HCT116 (cell line): ENCODE measurements at regions not wholly inside any gene's neighbourhood (a gene's known extent, or its start where the extent isn't known, plus 50 kb on each side); places are given as distances from the start of the nearest gene placed in this dataset.

Source experiments
- ATAC-seq: fragments of 200-7000 bp; cut with Tn5 transposase; 2 replicates; pipeline ENCODE4 v1.9.1; 2020; ENCODE audit warnings: mild to moderate bottlenecking, moderate library complexity
- BruUV-seq: library from RNA; stranded (reverse); fragments of 400-500 nt; replicated peaks from 2 replicates; lab custom pipeline; 2021; lab: Mats Ljungman, UMichigan
- CTCF ChIA-PET: fragments of 300-600 bp; sonication (Branson Sonifier 250); formaldehyde crosslinking; loops from one replicate; lab custom pipeline; 2021; ENCODE audit warnings: antibody characterized with exemption; lab: Charles Lee
- POLR2A ChIA-PET: fragments of 300-600, 350-600 bp; sonication (Branson Sonifier 250); formaldehyde crosslinking; loops from one replicate; lab custom pipeline; 2021; ENCODE audit warnings: antibody characterized with exemption; lab: Charles Lee
- RAD21 ChIA-PET, 2 experiments: fragments of 300-600 bp; sonication (Branson Sonifier 250); formaldehyde crosslinking; loops; one replicate each; lab custom pipeline; 2023; ENCODE audit warnings: low total read pairs in 2 of 2; ENCODE audit not compliant: uncharacterized antibody in 2 of 2, unreplicated experiment in 2 of 2, low non-redundant PET in 1 of 2; lab: Charles Lee
- DNase-seq: peaks from one replicate; pipeline ENCODE4 v3.0.0-alpha.2; 2010; ENCODE audit warnings: low read depth, low spot score
- H2AFZ ChIP-seq: fragments of 200-600 bp; shearing (Covaris generic), sonication (generic); 2 replicates; pipeline ENCODE4 v1.6.1; 2017; ENCODE audit warnings: low read depth, mixed run types, mixed read lengths, antibody characterized with exemption, low read length; ENCODE audit not compliant: poor library complexity, severe bottlenecking
- H3K27ac ChIP-seq: 2 replicates; pipeline ENCODE4 v1.5.1; 2012; ENCODE audit warnings: low read depth, low read length
- H3K27me3 ChIP-seq: fragments of 200-600 bp; sonication (generic); 2 replicates; pipeline ENCODE4 v1.6.1; 2016; ENCODE audit warnings: mixed run types, low read length, mixed read lengths; ENCODE audit not compliant: insufficient read depth
- H3K36me3 ChIP-seq, 2 experiments: fragments of 200-500 bp in 1 of 2; fragments of 200-600 bp in 1 of 2; sonication (Bioruptor generic) in 1 of 2; sonication (generic) in 1 of 2; 2 replicates each; pipeline versions ENCODE4 v1.5.1 to v1.6.1; 2014 to 2016; ENCODE audit warnings: low read length in 2 of 2, inconsistent platforms in 1 of 2, mixed read lengths in 1 of 2, mixed run types in 1 of 2; ENCODE audit not compliant: insufficient read depth in 2 of 2, control insufficient read depth in 1 of 2
- H3K4me1 ChIP-seq, 2 experiments: fragments of 200-600 bp in 1 of 2; sonication (generic) in 1 of 2; 2 replicates each; pipeline versions ENCODE4 v1.5.1 to v1.6.1; 2012 to 2017; ENCODE audit warnings: low read length in 2 of 2, inconsistent platforms in 1 of 2, mild to moderate bottlenecking in 1 of 2, mixed read lengths in 1 of 2, mixed run types in 1 of 2, moderate library complexity in 1 of 2; ENCODE audit not compliant: insufficient read depth in 2 of 2, control insufficient read depth in 1 of 2
- H3K4me2 ChIP-seq: fragments of 200-600 bp; sonication (generic); 2 replicates; pipeline ENCODE4 v1.6.1; 2017; ENCODE audit warnings: mixed run types, low read length, mixed read lengths
- H3K4me3 ChIP-seq, 2 experiments: fragments of 200-600 bp in 1 of 2; sonication (generic) in 1 of 2; replicated peaks in 1 of 2; 2 replicates each; pipeline ENCODE4 v1.5.1; 2011 to 2016; ENCODE audit warnings: low read length in 2 of 2, control low read depth in 1 of 2, low read depth in 1 of 2, mild to moderate bottlenecking in 1 of 2, mixed read lengths in 1 of 2, mixed run types in 1 of 2
- H3K79me2 ChIP-seq: fragments of 200-600 bp; sonication (generic); 2 replicates; pipeline ENCODE4 v1.6.1; 2017; ENCODE audit warnings: mild to moderate bottlenecking, mixed run types, low read length, moderate library complexity, mixed read lengths; ENCODE audit not compliant: insufficient read depth
- H3K9ac ChIP-seq: fragments of 200-600 bp; sonication (generic); 2 replicates; pipeline ENCODE4 v1.6.1; 2016; ENCODE audit warnings: low read length, mixed read lengths
- H3K9me2 ChIP-seq: fragments of 200-600 bp; sonication (generic), shearing (Covaris generic); 2 replicates; pipeline ENCODE4 v1.6.1; 2017; ENCODE audit warnings: mixed run types, mild to moderate bottlenecking, moderate library complexity; ENCODE audit not compliant: insufficient read depth
- H3K9me3 ChIP-seq, 2 experiments: fragments of 200-500 bp in 1 of 2; fragments of 200-600 bp in 1 of 2; sonication (Bioruptor generic) in 1 of 2; sonication (generic) in 1 of 2; 2 replicates each; pipeline ENCODE4 v1.6.1; 2014 to 2017; ENCODE audit warnings: low read length in 2 of 2, mixed read lengths in 2 of 2, inconsistent platforms in 1 of 2, low read depth in 1 of 2, mild to moderate bottlenecking in 1 of 2, mixed run types in 1 of 2, moderate library complexity in 1 of 2; ENCODE audit not compliant: control insufficient read depth in 1 of 2, insufficient read depth in 1 of 2
- H4K20me1 ChIP-seq: fragments of 200-600 bp; sonication (generic), shearing (Covaris generic); 2 replicates; pipeline ENCODE4 v1.6.1; 2017; ENCODE audit warnings: mixed run types, mild to moderate bottlenecking, moderate library complexity; ENCODE audit not compliant: insufficient read depth
- ATF3 ChIP-seq: IDR thresholded peaks from 2 replicates; pipeline ENCODE4 v1.6.1; 2012
- CBX3 ChIP-seq: IDR thresholded peaks from 2 replicates; pipeline ENCODE4 v1.6.1; 2012; ENCODE audit warnings: low read depth
- EGR1 ChIP-seq: IDR thresholded peaks from 2 replicates; pipeline ENCODE4 v1.6.1; 2012; ENCODE audit warnings: low read depth
- EZH2 ChIP-seq: fragments of 200-600 bp; sonication (generic); IDR thresholded peaks from 2 replicates; pipeline ENCODE4 v1.6.1; 2017; ENCODE audit warnings: antibody characterized with exemption, mixed run types
- MAX ChIP-seq: IDR thresholded peaks from 2 replicates; pipeline ENCODE4 v1.6.1; 2012
- POLR2A ChIP-seq: IDR thresholded peaks from 2 replicates; pipeline ENCODE4 v1.7.0; 2011; ENCODE audit warnings: borderline replicate concordance; ENCODE audit not compliant: insufficient read depth, insufficient read length; ENCODE audit errors: extremely low read depth
- REST ChIP-seq: IDR thresholded peaks from 2 replicates; pipeline ENCODE4 v1.6.1; 2012; ENCODE audit warnings: low read depth
- TCF7L2 ChIP-seq: IDR thresholded peaks from 2 replicates; pipeline ENCODE4 v1.7.0; 2011; ENCODE audit warnings: borderline replicate concordance, inconsistent platforms; ENCODE audit not compliant: insufficient read depth, insufficient read length; ENCODE audit errors: extremely low read depth
- ZBTB33 ChIP-seq: IDR thresholded peaks from 2 replicates; pipeline ENCODE4 v1.6.1; 2011; ENCODE audit warnings: mild to moderate bottlenecking, low read length, moderate library complexity; ENCODE audit not compliant: insufficient replicate concordance; ENCODE audit errors: extremely low read depth
- ZFX ChIP-seq: fragments of 450-650 bp; IDR thresholded peaks from 2 replicates; pipeline ENCODE4 v1.6.1; 2017
- intact Hi-C: fragments of 100-400 bp; cut with micrococcal nuclease; formaldehyde crosslinking; loops from 2 replicates; pipeline ENCODE4 v1.10.0; 2022

GRCh38 chr14:83433618-83434017 is 1900.0 kb upstream of the SEL1L start:
- H3K4me2 ChIP-seq = no peak overlapping the region
- no peak overlapping the region for H3K27ac ChIP-seq
- DNase-seq = no peak
- ChIA-PET RAD21 (no interaction called here), CTCF (no interaction called here)
- H3K9me2 ChIP-seq = no peaks in the 10 kb centered on the region
- no peaks in the 10 kb centered on the region for H3K36me3 ChIP-seq
- no peak overlapping the region for H3K9ac ChIP-seq
- no peak overlapping the region for H3K4me3 ChIP-seq
- intact Hi-C loops = no loop called here
- TF ChIP-seq ATF3 (no peak), EGR1 (no peak), ZFX (no peak), TCF7L2 (no peak), ZBTB33 (no peak), EZH2 (no peak), CBX3 (no peak), MAX (no peak), POLR2A (no peak), REST (no peak)
- TF ChIP-seq, all 23 proteins: peak for 0
- no peaks in the 10 kb centered on the region for H3K4me1 ChIP-seq
- peaks cover 0 to 15% of the 10 kb centered on the region in 2 experiments; a peak in 2 of 4 replicates for H3K9me3 ChIP-seq
- POLR2A ChIA-PET = no interaction called here
- H3K79me2 ChIP-seq = no peaks in the 10 kb centered on the region
- no peaks in the 10 kb centered on the region for H4K20me1 ChIP-seq
- no TSS peak for BruUV-seq
- no peak overlapping the region for H2AFZ ChIP-seq
- no peaks in the 10 kb centered on the region for H3K27me3 ChIP-seq
- ATAC-seq = no peak
